Panc1 (cell line): ENCODE measurements at regions not wholly inside any gene's neighbourhood (a gene's known extent, or its start where the extent isn't known, plus 50 kb on each side); places are given as distances from the start of the nearest gene placed in this dataset.

Source experiments
- ATAC-seq: fragments of 200-7000 bp; cut with Tn5 transposase; 2 replicates; pipeline ENCODE4 v1.9.1; 2020; ENCODE audit warnings: mild to moderate bottlenecking, moderate library complexity
- BruUV-seq: library from RNA; stranded (reverse); fragments of 400-500 nt; replicated peaks from 2 replicates; lab custom pipeline; 2021; lab: Mats Ljungman, UMichigan
- CTCF ChIA-PET: fragments of 300-600 bp; sonication (Branson Sonifier 250); formaldehyde crosslinking; loops from one replicate; lab custom pipeline; 2022; ENCODE audit warnings: antibody characterized with exemption; lab: Charles Lee
- POLR2A ChIA-PET: fragments of 300-600 bp; sonication (Branson Sonifier 250); formaldehyde crosslinking; loops from one replicate; lab custom pipeline; 2022; ENCODE audit warnings: antibody characterized with exemption; lab: Charles Lee
- DNase-seq: peaks from one replicate; pipeline ENCODE4 v3.0.0-alpha.2; 2010; ENCODE audit warnings: low read depth, low spot score
- H3K27ac ChIP-seq: 2 replicates; pipeline ENCODE4 v1.5.1; 2011; ENCODE audit warnings: mild to moderate bottlenecking, low read length, inconsistent platforms
- H3K27me3 ChIP-seq: fragments of 200-500 bp; sonication (Bioruptor generic); 2 replicates; pipeline ENCODE4 v1.6.0; 2014; ENCODE audit warnings: low read length, inconsistent platforms; ENCODE audit not compliant: control insufficient read depth, insufficient read depth
- H3K36me3 ChIP-seq: fragments of 200-500 bp; sonication (Bioruptor generic); 2 replicates; pipeline ENCODE4 v1.5.1; 2014; ENCODE audit warnings: inconsistent platforms, mild to moderate bottlenecking, low read length, moderate library complexity; ENCODE audit not compliant: control insufficient read depth, insufficient read depth
- H3K4me1 ChIP-seq: 2 replicates; pipeline ENCODE4 v1.5.1; 2011; ENCODE audit warnings: inconsistent platforms, mild to moderate bottlenecking, low read length, moderate library complexity; ENCODE audit not compliant: control insufficient read depth, insufficient read depth
- H3K4me3 ChIP-seq, 2 experiments: 2 replicates each; pipeline ENCODE4 v1.5.1; 2011 to 2012; ENCODE audit warnings: low read depth in 2 of 2, low read length in 2 of 2, mild to moderate bottlenecking in 2 of 2, inconsistent platforms in 1 of 2, moderate library complexity in 1 of 2
- H3K9me3 ChIP-seq: fragments of 200-500 bp; sonication (Bioruptor generic); 2 replicates; pipeline ENCODE4 v1.5.1; 2014; ENCODE audit warnings: low read depth, mild to moderate bottlenecking, inconsistent platforms, low read length, moderate library complexity; ENCODE audit not compliant: control insufficient read depth, insufficient read depth
- POLR2AphosphoS5 ChIP-seq: IDR thresholded peaks from 2 replicates; pipeline ENCODE4 v1.6.1; 2012; ENCODE audit warnings: mild to moderate bottlenecking, low read depth, low read length, moderate library complexity
- SIN3A ChIP-seq: IDR thresholded peaks from 2 replicates; pipeline ENCODE4 v1.6.1; 2012; ENCODE audit warnings: low read depth, mild to moderate bottlenecking, low read length, moderate library complexity, borderline replicate concordance; ENCODE audit not compliant: insufficient read depth
- TCF7L2 ChIP-seq: IDR thresholded peaks from 2 replicates; pipeline ENCODE4 v1.6.1; 2011; ENCODE audit warnings: mild to moderate bottlenecking, low read depth, low read length, inconsistent platforms
- in situ Hi-C: cut with HindIII; loops from 2 replicates; pipeline ENCODE4 v1.10.0; 2016; ENCODE audit warnings: low sequenced_read_pairs, low pct_unique_long_range_greater_than_20kb
- intact Hi-C: fragments of 100-400 bp; cut with micrococcal nuclease; formaldehyde crosslinking; loops from one replicate; pipeline ENCODE4 v1.10.0; 2022; ENCODE audit not compliant: unreplicated experiment
- TF ChIP-seq, protein P1 (sequence below), 2 experiments: IDR thresholded peaks; 2 replicates each; pipeline ENCODE4 v1.6.1; 2011 to 2012; ENCODE audit warnings: low read depth in 2 of 2, control low read depth in 1 of 2, low read length in 1 of 2, mild to moderate bottlenecking in 1 of 2, moderate library complexity in 1 of 2; ENCODE audit not compliant: insufficient read depth in 1 of 2
- TF ChIP-seq, protein P2 (sequence below): fragments of 450-650 bp; IDR thresholded peaks from 2 replicates; pipeline ENCODE4 v1.5.1; 2017; ENCODE audit warnings: mild to moderate bottlenecking

DNA sequence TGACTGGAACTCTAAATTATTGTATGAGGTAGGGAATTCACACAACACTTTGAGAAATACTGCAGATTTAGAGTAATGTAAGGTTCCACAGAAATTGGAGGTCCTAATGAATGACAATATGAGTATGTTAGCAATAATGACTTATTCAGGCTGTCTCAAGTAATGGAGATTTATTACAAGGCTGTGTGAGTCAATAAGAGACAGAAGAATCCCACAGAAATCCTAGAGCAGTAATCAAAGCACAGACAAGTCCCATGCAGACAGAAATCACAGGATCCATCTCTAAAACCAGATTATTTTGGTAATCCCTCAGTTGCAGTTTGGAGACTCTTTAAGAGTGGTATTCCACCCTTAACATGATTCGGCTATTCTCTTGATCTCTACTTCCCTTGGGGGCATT lies 83.6 kb downstream of the FAM161A start:
- H3K9me3 ChIP-seq: no peaks in the 10 kb centered on the region
- intact Hi-C loops: no loop called here

DNA sequence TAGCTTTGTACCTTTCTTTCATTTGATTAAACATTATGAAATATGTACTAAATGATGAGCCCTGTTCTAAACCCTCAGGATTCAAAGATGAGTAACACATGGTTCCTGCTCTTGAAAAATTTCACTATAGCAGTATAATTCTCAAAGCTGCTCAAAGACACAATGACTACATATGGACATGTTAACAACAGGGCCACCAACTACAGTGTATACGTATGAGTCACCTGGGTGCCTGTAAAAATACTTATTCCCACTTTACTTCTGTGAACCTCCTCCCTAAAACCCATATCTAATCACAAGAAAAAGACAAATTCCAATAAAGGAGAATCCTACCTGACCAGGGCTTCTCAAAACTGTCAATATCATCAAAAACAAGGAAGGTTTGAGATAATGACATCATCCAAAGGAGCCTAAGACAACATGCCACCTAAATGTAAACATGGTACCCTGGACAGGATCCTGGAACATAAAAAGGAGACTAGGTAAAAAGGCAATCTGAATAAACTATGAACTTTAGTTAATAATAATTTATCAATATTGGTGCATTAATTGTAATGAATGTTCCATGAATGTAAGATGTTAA lies 84.7 kb downstream of the FAM161A start:
- no peaks in the 10 kb centered on the region; the same call in 1 of the 2 replicates for H3K4me1 ChIP-seq
- POLR2A ChIA-PET: no interaction called here
- DNase-seq: no peak
- H3K27me3 ChIP-seq: no peaks in the 10 kb centered on the region
- ATAC-seq: no peak
- BruUV-seq: no TSS peak
- no peaks in the 10 kb centered on the region for H3K36me3 ChIP-seq
- CTCF ChIA-PET: no interaction called here
- H3K4me3 ChIP-seq: no peak overlapping the region
- in situ Hi-C loops (no loop called here), intact Hi-C loops (no loop called here)
- TF ChIP-seq, protein P1, sequence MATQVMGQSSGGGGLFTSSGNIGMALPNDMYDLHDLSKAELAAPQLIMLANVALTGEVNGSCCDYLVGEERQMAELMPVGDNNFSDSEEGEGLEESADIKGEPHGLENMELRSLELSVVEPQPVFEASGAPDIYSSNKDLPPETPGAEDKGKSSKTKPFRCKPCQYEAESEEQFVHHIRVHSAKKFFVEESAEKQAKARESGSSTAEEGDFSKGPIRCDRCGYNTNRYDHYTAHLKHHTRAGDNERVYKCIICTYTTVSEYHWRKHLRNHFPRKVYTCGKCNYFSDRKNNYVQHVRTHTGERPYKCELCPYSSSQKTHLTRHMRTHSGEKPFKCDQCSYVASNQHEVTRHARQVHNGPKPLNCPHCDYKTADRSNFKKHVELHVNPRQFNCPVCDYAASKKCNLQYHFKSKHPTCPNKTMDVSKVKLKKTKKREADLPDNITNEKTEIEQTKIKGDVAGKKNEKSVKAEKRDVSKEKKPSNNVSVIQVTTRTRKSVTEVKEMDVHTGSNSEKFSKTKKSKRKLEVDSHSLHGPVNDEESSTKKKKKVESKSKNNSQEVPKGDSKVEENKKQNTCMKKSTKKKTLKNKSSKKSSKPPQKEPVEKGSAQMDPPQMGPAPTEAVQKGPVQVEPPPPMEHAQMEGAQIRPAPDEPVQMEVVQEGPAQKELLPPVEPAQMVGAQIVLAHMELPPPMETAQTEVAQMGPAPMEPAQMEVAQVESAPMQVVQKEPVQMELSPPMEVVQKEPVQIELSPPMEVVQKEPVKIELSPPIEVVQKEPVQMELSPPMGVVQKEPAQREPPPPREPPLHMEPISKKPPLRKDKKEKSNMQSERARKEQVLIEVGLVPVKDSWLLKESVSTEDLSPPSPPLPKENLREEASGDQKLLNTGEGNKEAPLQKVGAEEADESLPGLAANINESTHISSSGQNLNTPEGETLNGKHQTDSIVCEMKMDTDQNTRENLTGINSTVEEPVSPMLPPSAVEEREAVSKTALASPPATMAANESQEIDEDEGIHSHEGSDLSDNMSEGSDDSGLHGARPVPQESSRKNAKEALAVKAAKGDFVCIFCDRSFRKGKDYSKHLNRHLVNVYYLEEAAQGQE (IDR thresholded peaks at IDR 0.05; ENCODE audit: insufficient read depth in 1 of 2, low read depth in 2 of 2, low read length in 1 of 2): no peak
- TF ChIP-seq SIN3A (no peak), POLR2AphosphoS5 (no peak)
- H3K9me3 ChIP-seq: no peaks in the 10 kb centered on the region
- H3K27ac ChIP-seq: no peak overlapping the region

More for the DNA sequence above, 83.6 kb downstream of the FAM161A start:
- Histone ChIP-seq H3K27me3 (no peaks in the 10 kb centered on the region), H3K4me3 (no peak overlapping the region), H3K4me1 (no peaks in the 10 kb centered on the region), H3K36me3 (no peaks in the 10 kb centered on the region), H3K27ac (no peak overlapping the region)
- ChIA-PET CTCF (no interaction called here), POLR2A (no interaction called here)
- ATAC-seq: no peak
- DNase-seq: no peak
- BruUV-seq: no TSS peak
- in situ Hi-C loops: no loop called here
- TF ChIP-seq SIN3A: no peak
- TF ChIP-seq, protein P1 (IDR thresholded peaks at IDR 0.05; ENCODE audit: insufficient read depth in 1 of 2, low read depth in 2 of 2, low read length in 1 of 2): no peak
- TF ChIP-seq, protein P2, sequence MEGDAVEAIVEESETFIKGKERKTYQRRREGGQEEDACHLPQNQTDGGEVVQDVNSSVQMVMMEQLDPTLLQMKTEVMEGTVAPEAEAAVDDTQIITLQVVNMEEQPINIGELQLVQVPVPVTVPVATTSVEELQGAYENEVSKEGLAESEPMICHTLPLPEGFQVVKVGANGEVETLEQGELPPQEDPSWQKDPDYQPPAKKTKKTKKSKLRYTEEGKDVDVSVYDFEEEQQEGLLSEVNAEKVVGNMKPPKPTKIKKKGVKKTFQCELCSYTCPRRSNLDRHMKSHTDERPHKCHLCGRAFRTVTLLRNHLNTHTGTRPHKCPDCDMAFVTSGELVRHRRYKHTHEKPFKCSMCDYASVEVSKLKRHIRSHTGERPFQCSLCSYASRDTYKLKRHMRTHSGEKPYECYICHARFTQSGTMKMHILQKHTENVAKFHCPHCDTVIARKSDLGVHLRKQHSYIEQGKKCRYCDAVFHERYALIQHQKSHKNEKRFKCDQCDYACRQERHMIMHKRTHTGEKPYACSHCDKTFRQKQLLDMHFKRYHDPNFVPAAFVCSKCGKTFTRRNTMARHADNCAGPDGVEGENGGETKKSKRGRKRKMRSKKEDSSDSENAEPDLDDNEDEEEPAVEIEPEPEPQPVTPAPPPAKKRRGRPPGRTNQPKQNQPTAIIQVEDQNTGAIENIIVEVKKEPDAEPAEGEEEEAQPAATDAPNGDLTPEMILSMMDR: no peak
- no peak for TF ChIP-seq TCF7L2
- no peak for TF ChIP-seq POLR2AphosphoS5
